Upper lobe of left lung (tissue), 6 donors: ENCODE measurements at regions not wholly inside any gene's neighbourhood (a gene's known extent, or its start where the extent isn't known, plus 50 kb on each side); places are given as distances from the start of the nearest gene placed in this dataset.

Source experiments
- ATAC-seq, 2 donors: fragments of 200-7000 bp; cut with Tn5 transposase; one replicate each; pipeline ENCODE4 v1.9.1; 2022; ENCODE audit warnings: mild to moderate bottlenecking in 2 of 2, moderate library complexity in 2 of 2; ENCODE audit not compliant: low FRiP score in 2 of 2
- DNase-seq, 2 donors: peaks; one replicate each; pipeline ENCODE4 v3.0.0-alpha.2; 2019 to 2020
- H3K27ac ChIP-seq, 4 donors: fragments of 200-600 bp; sonication (generic); one replicate each; pipeline ENCODE4 v1.5.1; 2016 to 2019
- H3K27me3 ChIP-seq, 4 donors: fragments of 200-600 bp; sonication (generic); one replicate each; pipeline ENCODE4 v1.5.1; 2017 to 2019
- H3K36me3 ChIP-seq, 4 donors: fragments of 200-600 bp; sonication (generic); one replicate each; pipeline ENCODE4 v1.5.1; 2016 to 2019
- H3K4me1 ChIP-seq, 4 donors: fragments of 200-600 bp; sonication (generic); one replicate each; pipeline ENCODE4 v1.5.1; 2018 to 2019
- H3K4me3 ChIP-seq, 4 donors: fragments of 200-600 bp; sonication (generic); one replicate each; pipeline ENCODE4 v1.5.1; 2017 to 2019; ENCODE audit warnings: mild to moderate bottlenecking in 2 of 4, moderate library complexity in 1 of 4
- H3K9me3 ChIP-seq, 4 donors: fragments of 200-600 bp; sonication (generic); one replicate each; pipeline ENCODE4 v1.5.1; 2018 to 2019
- EP300 ChIP-seq, 4 donors: sonication (generic); formaldehyde crosslinking; IDR thresholded peaks; one replicate each; pipeline ENCODE4 v1.5.1; 2017; ENCODE audit warnings: antibody characterized with exemption in 4 of 4, control low read depth in 2 of 4
- POLR2A ChIP-seq, 4 donors: fragments of 450-650 bp; IDR thresholded peaks; one replicate each; pipeline ENCODE4 v1.5.1; 2016 to 2017; ENCODE audit warnings: antibody characterized with exemption in 4 of 4, mild to moderate bottlenecking in 2 of 4
- POLR2AphosphoS5 ChIP-seq, 2 donors: sonication (generic); formaldehyde crosslinking; IDR thresholded peaks; one replicate each; pipeline ENCODE4 v1.5.1; 2017; ENCODE audit warnings: antibody characterized with exemption in 2 of 2
- WGBS, 2 donors: methylation state at CpG; one replicate each; pipeline ENCODE4 v1.1.5; 2017 to 2018; 5-methylcytosine and 5-hydroxymethylcytosine counted together
- TF ChIP-seq, protein P1 (sequence below), 6 experiments: fragments of 450-650 bp in 4 of 6; fragments of 200-600 bp in 2 of 6; sonication (generic) in 2 of 6; IDR thresholded peaks; one replicate each; pipeline ENCODE4 v1.5.1; 2016 to 2019; ENCODE audit warnings: antibody characterized with exemption in 6 of 6
- donor health status: DM: no; HTN: no; CAD: no; lungs with moderate emphysema.
- donor health status: DM: no; HTN: yes; CAD: no; lungs with severe emphysema.

DNA sequence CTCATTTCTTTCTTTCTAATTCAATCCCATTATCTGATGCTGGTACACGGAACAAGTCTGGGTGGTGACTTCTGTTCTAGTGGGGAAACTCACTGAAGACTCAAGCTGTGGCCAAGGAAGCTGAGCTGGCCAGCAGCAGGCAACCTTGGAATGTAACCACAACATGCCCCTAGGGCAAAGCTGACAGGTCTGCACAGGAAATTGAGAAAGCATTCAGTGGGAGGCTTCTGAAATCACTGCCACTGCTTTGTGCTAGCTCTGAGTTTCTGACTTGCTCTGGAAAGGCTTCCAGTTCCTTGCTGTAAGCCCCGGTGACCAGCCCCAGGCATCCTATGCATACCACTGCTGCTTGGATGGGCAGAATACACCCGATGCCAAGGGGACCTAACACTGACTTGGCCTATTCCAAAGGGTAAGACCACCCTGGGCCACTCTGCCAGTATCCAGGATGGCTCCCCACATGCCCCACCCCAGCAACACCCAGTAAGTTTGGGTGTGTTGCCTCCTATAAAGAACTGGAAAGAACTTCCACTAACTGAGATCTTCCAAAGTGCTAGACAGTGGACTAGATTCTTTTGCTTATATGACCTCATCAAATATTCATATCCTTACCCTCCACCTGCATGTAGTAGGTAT is 84.5 kb upstream of the CDKN3 start:
- no peaks in the 10 kb centered on the region for H3K27me3 ChIP-seq
- TF ChIP-seq POLR2A (IDR thresholded peaks at IDR 0.05) (no peak), EP300 (IDR thresholded peaks at IDR 0.05) (no peak), POLR2AphosphoS5 (IDR thresholded peaks at IDR 0.05) (no peak)
- H3K36me3 ChIP-seq, result no peaks in the 10 kb centered on the region
- no peak overlapping the region for H3K27ac ChIP-seq
- H3K4me1 ChIP-seq, result no peaks in the 10 kb centered on the region
- ATAC-seq (no peak), DNase-seq (no peak)
- H3K4me3 ChIP-seq, result no peak overlapping the region
- no peaks in the 10 kb centered on the region for H3K9me3 ChIP-seq
- 75 to 81% methylated on average over 3 of the region's 3 CpGs for WGBS, 2 donors

DNA sequence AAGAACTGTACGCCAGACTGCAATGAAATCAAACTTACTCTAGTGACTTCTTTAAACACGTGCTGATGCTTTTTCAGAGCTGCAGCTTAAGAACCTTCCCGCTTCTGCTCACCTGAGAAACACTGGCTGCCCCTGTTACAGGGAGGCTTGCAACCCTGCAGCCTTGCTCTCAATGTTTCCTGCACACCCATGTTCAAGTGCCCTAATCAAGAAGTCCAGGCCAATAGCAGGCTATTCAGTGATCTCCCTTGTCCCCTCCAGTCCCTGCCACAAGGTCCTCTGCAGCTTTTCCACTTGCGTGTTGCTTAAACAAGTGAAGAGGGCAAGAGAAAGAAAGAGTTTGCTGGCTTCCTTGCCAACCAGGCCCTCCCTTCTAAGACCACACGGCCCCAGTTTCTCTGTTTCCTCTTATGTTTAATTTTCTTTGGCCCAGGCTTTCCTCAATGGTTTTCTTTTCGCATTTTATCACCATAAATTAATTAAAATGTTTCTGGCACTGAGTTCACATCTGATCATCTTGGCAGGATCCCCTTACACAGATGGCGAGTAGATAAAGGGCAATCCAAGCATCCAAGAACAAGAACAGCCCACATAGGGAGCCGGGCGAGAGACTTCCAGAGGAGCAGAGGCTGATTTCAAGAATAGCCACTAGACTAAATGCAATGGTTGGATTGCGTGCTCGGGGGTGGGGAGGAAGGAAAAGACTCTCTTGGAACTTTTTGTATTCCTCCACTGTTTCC is 82.3 kb upstream of the CDKN3 start:
- no peaks in the 10 kb centered on the region for H3K9me3 ChIP-seq
- no peak for TF ChIP-seq POLR2A (IDR thresholded peaks at IDR 0.05)
- TF ChIP-seq EP300 (IDR thresholded peaks at IDR 0.05), result no peak
- no peak for TF ChIP-seq POLR2AphosphoS5 (IDR thresholded peaks at IDR 0.05)
- TF ChIP-seq, protein P1, sequence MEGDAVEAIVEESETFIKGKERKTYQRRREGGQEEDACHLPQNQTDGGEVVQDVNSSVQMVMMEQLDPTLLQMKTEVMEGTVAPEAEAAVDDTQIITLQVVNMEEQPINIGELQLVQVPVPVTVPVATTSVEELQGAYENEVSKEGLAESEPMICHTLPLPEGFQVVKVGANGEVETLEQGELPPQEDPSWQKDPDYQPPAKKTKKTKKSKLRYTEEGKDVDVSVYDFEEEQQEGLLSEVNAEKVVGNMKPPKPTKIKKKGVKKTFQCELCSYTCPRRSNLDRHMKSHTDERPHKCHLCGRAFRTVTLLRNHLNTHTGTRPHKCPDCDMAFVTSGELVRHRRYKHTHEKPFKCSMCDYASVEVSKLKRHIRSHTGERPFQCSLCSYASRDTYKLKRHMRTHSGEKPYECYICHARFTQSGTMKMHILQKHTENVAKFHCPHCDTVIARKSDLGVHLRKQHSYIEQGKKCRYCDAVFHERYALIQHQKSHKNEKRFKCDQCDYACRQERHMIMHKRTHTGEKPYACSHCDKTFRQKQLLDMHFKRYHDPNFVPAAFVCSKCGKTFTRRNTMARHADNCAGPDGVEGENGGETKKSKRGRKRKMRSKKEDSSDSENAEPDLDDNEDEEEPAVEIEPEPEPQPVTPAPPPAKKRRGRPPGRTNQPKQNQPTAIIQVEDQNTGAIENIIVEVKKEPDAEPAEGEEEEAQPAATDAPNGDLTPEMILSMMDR (IDR thresholded peaks at IDR 0.05), result no peak
- no peak overlapping the region for H3K4me3 ChIP-seq
- DNase-seq (peak in 1 of 2 donors; percentile 36), ATAC-seq (no peak)
- H3K4me1 ChIP-seq, result no peaks in the 10 kb centered on the region
- WGBS, 2 donors, result 74 to 86% methylated on average over 11 of the region's 11 CpGs
- H3K27ac ChIP-seq, result no peak overlapping the region
- no peaks in the 10 kb centered on the region for H3K36me3 ChIP-seq
- no peaks in the 10 kb centered on the region for H3K27me3 ChIP-seq

DNA sequence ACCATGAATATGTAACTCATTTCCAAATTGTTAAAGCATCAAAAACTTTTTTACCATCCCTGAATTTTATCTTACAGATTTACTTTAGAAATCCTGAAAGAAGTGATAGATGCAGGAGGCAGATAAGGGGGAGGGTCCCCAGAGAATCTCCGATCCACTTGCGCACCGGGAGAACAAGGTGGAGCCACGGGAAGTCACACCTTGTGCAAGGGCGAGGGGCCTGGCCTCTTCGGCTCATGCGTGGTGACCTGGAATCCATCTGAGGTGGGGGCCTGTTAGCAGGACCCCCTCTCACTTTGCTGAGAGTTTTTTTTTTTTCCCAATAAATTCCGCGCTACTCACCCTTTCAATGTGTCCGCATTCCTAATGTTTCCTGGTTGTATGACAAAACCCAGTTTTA is 80.2 kb upstream of the CDKN3 start:
- 95% methylated on average over 10 of the region's 10 CpGs for WGBS, 2 donors
- H3K4me1 ChIP-seq, result no peaks in the 10 kb centered on the region
- ATAC-seq (no peak), DNase-seq (peak in 1 of 2 donors; percentile 11)
- H3K27ac ChIP-seq, result no peak overlapping the region
- no peaks in the 10 kb centered on the region for H3K36me3 ChIP-seq
- H3K4me3 ChIP-seq, result no peak overlapping the region
- no peaks in the 10 kb centered on the region for H3K27me3 ChIP-seq
- no peak for TF ChIP-seq EP300 (IDR thresholded peaks at IDR 0.05)
- no peak for TF ChIP-seq POLR2AphosphoS5 (IDR thresholded peaks at IDR 0.05)
- no peak for TF ChIP-seq POLR2A (IDR thresholded peaks at IDR 0.05)
- TF ChIP-seq, protein P1 (IDR thresholded peaks at IDR 0.05), result no peak
- no peaks in the 10 kb centered on the region for H3K9me3 ChIP-seq

GRCh38 chr14:54317391-54317790 is 79.4 kb upstream of the CDKN3 start:
- TF ChIP-seq POLR2AphosphoS5 (IDR thresholded peaks at IDR 0.05) (no peak), POLR2A (IDR thresholded peaks at IDR 0.05) (no peak), EP300 (IDR thresholded peaks at IDR 0.05) (no peak)
- TF ChIP-seq, protein P1 (IDR thresholded peaks at IDR 0.05), result no peak

GRCh38 chr14:54322246-54322645 is 74.6 kb upstream of the CDKN3 start:
- TF ChIP-seq, protein P1 (IDR thresholded peaks at IDR 0.05), result no peak
- TF ChIP-seq POLR2AphosphoS5 (IDR thresholded peaks at IDR 0.05), result no peak
- TF ChIP-seq EP300 (IDR thresholded peaks at IDR 0.05), result no peak
- no peak for TF ChIP-seq POLR2A (IDR thresholded peaks at IDR 0.05)
- 79 to 81% methylated on average over 7 of the region's 7 CpGs for WGBS, 2 donors
- Histone ChIP-seq H3K27me3 (no peaks in the 10 kb centered on the region), H3K36me3 (no peaks in the 10 kb centered on the region), H3K4me1 (no peaks in the 10 kb centered on the region), H3K27ac (no peak overlapping the region), H3K9me3 (no peaks in the 10 kb centered on the region), H3K4me3 (no peak overlapping the region)
- ATAC-seq (no peak), DNase-seq (no peak)

More at GRCh38 chr14:54317391-54317790, 79.4 kb upstream of the CDKN3 start:
- Histone ChIP-seq H3K4me1 (no peaks in the 10 kb centered on the region), H3K27me3 (no peaks in the 10 kb centered on the region), H3K4me3 (no peak overlapping the region), H3K9me3 (no peaks in the 10 kb centered on the region), H3K27ac (no peak overlapping the region), H3K36me3 (no peaks in the 10 kb centered on the region)
- DNase-seq (no peak), ATAC-seq (no peak)
- WGBS, 2 donors, result 78 to 82% methylated on average over 4 of the region's 4 CpGs
